Cardiac muscle cell (in vitro differentiated cells and primary cell): ENCODE measurements at regions not wholly inside any gene's neighbourhood (a gene's known extent, or its start where the extent isn't known, plus 50 kb on each side); places are given as distances from the start of the nearest gene placed in this dataset.

Source experiments
- DNase-seq, 2 donors: peaks; one replicate each; pipeline versions ENCODE4 v3.0.0 to v3.0.0-alpha.2; 2010 to 2017; ENCODE audit warnings: low read depth in 1 of 2, low spot score in 1 of 2
- H3K27ac ChIP-seq: fragments of 200-600 bp; sonication (generic); 2 replicates; pipeline ENCODE4 v1.5.1; 2016
- H3K27me3 ChIP-seq: fragments of 200-600 bp; sonication (generic); 2 replicates; pipeline ENCODE4 v1.6.0; 2016; ENCODE audit warnings: control low read depth
- H3K36me3 ChIP-seq: fragments of 200-600 bp; sonication (generic); 2 replicates; pipeline ENCODE4 v1.5.1; 2016; ENCODE audit warnings: control low read depth
- H3K4me1 ChIP-seq: fragments of 200-600 bp; sonication (generic); 2 replicates; pipeline ENCODE4 v1.8.1; 2017; ENCODE audit warnings: low read depth, mild to moderate bottlenecking, mixed run types
- H3K4me3 ChIP-seq: fragments of 200-600 bp; sonication (generic); 2 replicates; pipeline ENCODE4 v1.5.1; 2016; ENCODE audit warnings: mild to moderate bottlenecking
- H3K9me3 ChIP-seq: fragments of 200-600 bp; sonication (generic); 2 replicates; pipeline ENCODE4 v1.5.1; 2017; ENCODE audit warnings: low read depth, mild to moderate bottlenecking, control low read depth
- CTCF ChIP-seq: IDR thresholded peaks from 2 replicates; pipeline ENCODE4 v1.5.1; 2012; ENCODE audit warnings: low read depth, mild to moderate bottlenecking, low read length

- no peak for DNase-seq
- no peaks in the 10 kb centered on the region for H3K9me3 ChIP-seq
- no peaks in the 10 kb centered on the region for H3K27me3 ChIP-seq
- no peak for TF ChIP-seq CTCF
- H3K4me1 ChIP-seq: no peaks in the 10 kb centered on the region
- no peak overlapping the region for H3K27ac ChIP-seq
- no peak overlapping the region for H3K4me3 ChIP-seq
- H3K36me3 ChIP-seq: no peaks in the 10 kb centered on the region
These were observed 68.1 kb downstream of the HTR5A start for GRCh38 chr7:155138204-155138603.

GRCh38 chr7:155141562-155141961 is 71.4 kb downstream of the HTR5A start:
- no peaks in the 10 kb centered on the region for H3K27me3 ChIP-seq
- no peaks in the 10 kb centered on the region for H3K36me3 ChIP-seq
- TF ChIP-seq CTCF: no peak
- no peak for DNase-seq
- no peak overlapping the region for H3K4me3 ChIP-seq
- no peak overlapping the region for H3K27ac ChIP-seq
- H3K4me1 ChIP-seq: no peaks in the 10 kb centered on the region
- no peaks in the 10 kb centered on the region for H3K9me3 ChIP-seq

GRCh38 chr7:155143381-155143780 is 73.3 kb downstream of the HTR5A start:
- no peak for TF ChIP-seq CTCF
- Histone ChIP-seq H3K27me3 (no peaks in the 10 kb centered on the region), H3K27ac (no peak overlapping the region), H3K36me3 (no peaks in the 10 kb centered on the region), H3K4me1 (no peaks in the 10 kb centered on the region), H3K9me3 (no peaks in the 10 kb centered on the region), H3K4me3 (no peak overlapping the region)
- no peak for DNase-seq

- Histone ChIP-seq H3K27ac (no peak overlapping the region), H3K9me3 (no peaks in the 10 kb centered on the region), H3K4me1 (no peaks in the 10 kb centered on the region), H3K4me3 (no peak overlapping the region), H3K36me3 (no peaks in the 10 kb centered on the region), H3K27me3 (no peaks in the 10 kb centered on the region)
- no peak for DNase-seq
- TF ChIP-seq CTCF: no peak
These were observed 74.2 kb downstream of the HTR5A start for GRCh38 chr7:155144371-155144770.

- TF ChIP-seq CTCF: no peak
- Histone ChIP-seq H3K9me3 (no peaks in the 10 kb centered on the region), H3K27ac (no peak overlapping the region), H3K36me3 (no peaks in the 10 kb centered on the region), H3K27me3 (no peaks in the 10 kb centered on the region), H3K4me3 (no peak overlapping the region), H3K4me1 (no peaks in the 10 kb centered on the region)
- DNase-seq: no peak
These were observed 75.5 kb downstream of the HTR5A start for GRCh38 chr7:155145477-155146255.
